ENCODE measurements at regions not wholly inside any gene's neighbourhood (a gene's known extent, or its start where the extent isn't known, plus 50 kb on each side); places are given as distances from the start of the nearest gene placed in this dataset.

DNA sequence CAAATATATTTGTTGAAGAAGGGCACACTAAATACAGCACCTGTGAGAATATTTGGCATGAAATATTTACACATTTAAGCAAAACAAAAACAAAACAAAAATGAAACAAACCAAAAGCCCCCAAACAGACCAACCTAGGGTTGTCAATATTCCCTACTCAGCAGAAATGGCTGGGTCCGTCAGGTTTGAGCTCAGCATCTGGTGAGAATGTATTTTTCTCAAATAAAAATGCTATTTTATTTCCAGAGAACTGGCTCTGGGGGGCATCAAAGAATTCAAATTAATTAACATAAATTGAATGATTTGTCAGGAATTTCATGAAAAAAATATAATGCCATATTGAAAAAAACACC, 142.8 kb upstream of the COL5A1 start:
- no peak for ATAC-seq (ENCODE audit: low read depth in 2 of 2)
- Histone ChIP-seq H3K27me3 (ENCODE audit: control insufficient read depth, insufficient read depth, low read length) (no peaks in the 10 kb centered on the region), H3K36me3 (ENCODE audit: control insufficient read depth, insufficient read depth, low read length) (no peaks in the 10 kb centered on the region), H3K27ac (ENCODE audit: insufficient read depth, low read length, poor library complexity, severe bottlenecking) (no peak overlapping the region), H3K9me3 (ENCODE audit: control insufficient read depth in 2 of 2, low read length in 2 of 2) (no peaks in the 10 kb centered on the region), H3K4me3 (ENCODE audit: low read depth, low read length) (no peak overlapping the region), H3K4me1 (ENCODE audit: control insufficient read depth, insufficient read depth, low read length, poor library complexity, severe bottlenecking) (no peaks in the 10 kb centered on the region)
- Mint-ChIP-seq H3K36me3 (no peaks in the 10 kb centered on the region), H3K4me3 (no peak overlapping the region), H3K4me1 (peaks cover 0 to 2% (median 0%) of the 10 kb centered on the region in 4 donors), H3K27me3 (peaks cover 5% of the 10 kb centered on the region), H3K27ac (no peak overlapping the region), H3K9me3 (no peaks in the 10 kb centered on the region)
- DNase-seq, result no peak

DNA sequence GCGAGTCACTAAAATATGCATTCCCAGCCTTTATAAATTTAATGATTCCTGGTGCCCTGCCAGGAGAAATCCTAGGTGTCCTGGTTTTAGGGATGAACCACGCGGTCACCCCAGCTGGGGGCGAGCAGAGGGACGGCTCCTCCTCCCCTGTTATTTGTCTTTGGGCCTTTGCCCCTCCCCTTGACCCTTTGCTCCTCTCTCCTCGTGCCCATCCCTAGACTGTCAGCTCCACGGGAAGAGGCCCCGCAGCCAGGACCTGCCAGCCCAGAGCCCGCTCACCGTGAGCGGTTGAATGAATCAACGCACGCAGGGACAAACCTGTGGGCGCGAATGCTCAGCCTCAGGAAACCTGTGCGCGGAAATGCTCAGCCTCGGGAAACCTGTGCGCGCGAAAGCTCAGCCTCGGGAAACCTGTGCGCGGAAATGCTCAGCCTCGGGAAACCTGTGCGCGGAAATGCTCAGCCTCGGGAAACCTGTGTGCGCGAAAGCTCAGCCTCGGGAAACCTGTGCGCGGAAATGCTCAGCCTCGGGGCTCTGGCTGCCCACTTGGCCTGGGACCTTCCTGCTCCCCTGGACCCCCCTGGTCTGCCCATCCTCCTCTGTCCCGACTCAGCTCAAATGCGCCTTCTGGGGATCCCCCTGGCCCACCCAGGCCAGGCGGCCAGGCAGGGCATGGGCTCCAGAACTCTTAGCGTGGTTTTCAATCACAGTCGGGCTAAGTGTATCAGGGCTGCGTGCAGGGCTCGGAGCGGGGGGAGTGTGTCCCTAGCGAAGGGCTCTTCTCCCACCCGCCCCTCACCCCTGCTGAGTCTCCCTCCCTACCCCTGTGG, 140.5 kb upstream of the COL5A1 start:
- DNase-seq, result no peak
- Mint-ChIP-seq H3K9me3 (no peaks in the 10 kb centered on the region), H3K4me3 (no peak overlapping the region), H3K4me1 (peaks cover 0 to 2% (median 0%) of the 10 kb centered on the region in 4 donors), H3K27ac (no peak overlapping the region), H3K36me3 (no peaks in the 10 kb centered on the region), H3K27me3 (peaks cover 5% of the 10 kb centered on the region)
- no peak for ATAC-seq (ENCODE audit: low read depth in 2 of 2)
- no peaks in the 10 kb centered on the region for H3K9me3 ChIP-seq (ENCODE audit: control insufficient read depth in 2 of 2, low read length in 2 of 2)
- no peaks in the 10 kb centered on the region for H3K4me1 ChIP-seq (ENCODE audit: control insufficient read depth, insufficient read depth, low read length, poor library complexity, severe bottlenecking)
- no peak overlapping the region for H3K27ac ChIP-seq (ENCODE audit: insufficient read depth, low read length, poor library complexity, severe bottlenecking)
- no peaks in the 10 kb centered on the region for H3K27me3 ChIP-seq (ENCODE audit: control insufficient read depth, insufficient read depth, low read length)
- H3K4me3 ChIP-seq (ENCODE audit: low read depth, low read length), result no peak overlapping the region
- no peaks in the 10 kb centered on the region for H3K36me3 ChIP-seq (ENCODE audit: control insufficient read depth, insufficient read depth, low read length)

DNA sequence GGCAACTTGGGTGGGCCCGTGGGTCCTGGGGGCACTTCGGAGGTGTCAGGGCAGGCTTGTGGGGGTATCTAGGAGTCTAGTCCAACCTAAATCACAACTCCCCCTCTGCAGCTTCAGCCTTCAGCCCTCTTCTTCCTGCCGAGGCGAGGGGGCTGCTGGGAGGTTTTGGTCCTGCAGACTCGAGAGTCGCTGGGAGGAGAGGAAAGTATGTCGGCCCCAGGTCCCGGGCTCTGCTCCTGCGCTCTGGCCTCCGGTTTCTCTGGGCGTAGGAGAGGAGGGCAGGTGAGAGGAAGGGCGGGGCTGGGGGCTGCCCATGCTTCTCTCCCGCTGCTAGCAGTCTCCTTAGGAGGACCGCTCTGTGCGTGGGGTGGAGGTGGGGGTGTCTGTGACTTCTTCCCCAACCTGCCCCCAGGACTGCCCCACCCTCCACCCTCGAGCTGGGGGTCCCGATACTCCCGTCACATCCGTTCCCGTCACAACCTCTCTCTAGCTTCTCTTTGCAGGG, 139.8 kb upstream of the COL5A1 start:
- DNase-seq, result no peak
- Mint-ChIP-seq H3K27me3 (peaks cover 5% of the 10 kb centered on the region), H3K9me3 (no peaks in the 10 kb centered on the region), H3K36me3 (no peaks in the 10 kb centered on the region), H3K4me1 (peaks cover 0 to 2% (median 0%) of the 10 kb centered on the region in 4 donors), H3K27ac (no peak overlapping the region), H3K4me3 (no peak overlapping the region)
- H3K36me3 ChIP-seq (ENCODE audit: control insufficient read depth, insufficient read depth, low read length), result no peaks in the 10 kb centered on the region
- no peaks in the 10 kb centered on the region for H3K4me1 ChIP-seq (ENCODE audit: control insufficient read depth, insufficient read depth, low read length, poor library complexity, severe bottlenecking)
- no peak overlapping the region for H3K27ac ChIP-seq (ENCODE audit: insufficient read depth, low read length, poor library complexity, severe bottlenecking)
- no peak for ATAC-seq (ENCODE audit: low read depth in 2 of 2)
- no peaks in the 10 kb centered on the region for H3K9me3 ChIP-seq (ENCODE audit: control insufficient read depth in 2 of 2, low read length in 2 of 2)
- H3K27me3 ChIP-seq (ENCODE audit: control insufficient read depth, insufficient read depth, low read length), result no peaks in the 10 kb centered on the region
- H3K4me3 ChIP-seq (ENCODE audit: low read depth, low read length), result no peak overlapping the region

DNA sequence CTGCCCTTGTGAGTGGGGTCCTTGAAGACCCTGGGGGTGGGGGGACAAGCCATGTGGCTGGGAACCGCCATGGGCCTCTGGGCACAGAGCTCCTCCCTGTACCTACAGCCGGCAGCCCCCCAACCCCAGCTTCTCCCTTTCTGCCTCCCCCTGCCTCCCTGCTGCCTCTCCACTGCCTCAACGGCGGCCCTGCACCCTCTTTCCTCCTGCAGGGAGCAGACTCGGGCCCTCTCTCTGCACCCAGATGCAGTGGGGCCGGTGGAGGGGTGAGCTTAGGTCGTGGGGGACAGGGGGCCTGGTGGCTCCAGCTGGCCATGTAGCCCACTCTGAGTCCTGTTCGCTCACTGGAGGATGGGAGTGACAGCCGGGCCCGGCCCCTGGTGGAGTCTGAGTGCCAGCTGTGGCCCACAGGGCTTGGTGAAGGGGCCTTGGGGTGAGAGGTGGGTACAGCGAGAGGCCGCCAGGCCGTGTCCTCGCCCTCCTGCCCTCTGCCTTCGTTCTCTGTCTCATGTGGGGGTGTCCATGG, 139.3 kb upstream of the COL5A1 start:
- Mint-ChIP-seq H3K36me3 (no peaks in the 10 kb centered on the region), H3K4me1 (peaks cover 0 to 2% (median 0%) of the 10 kb centered on the region in 4 donors), H3K27me3 (peaks cover 10% of the 10 kb centered on the region), H3K9me3 (peaks cover 0 to 1% (median 0%) of the 10 kb centered on the region in 7 donors), H3K4me3 (no peak overlapping the region), H3K27ac (no peak overlapping the region)
- no peak overlapping the region for H3K27ac ChIP-seq (ENCODE audit: insufficient read depth, low read length, poor library complexity, severe bottlenecking)
- ATAC-seq (ENCODE audit: low read depth in 2 of 2), result no peak
- no peak overlapping the region for H3K4me3 ChIP-seq (ENCODE audit: low read depth, low read length)
- DNase-seq, result no peak
- H3K9me3 ChIP-seq (ENCODE audit: control insufficient read depth in 2 of 2, low read length in 2 of 2), result no peaks in the 10 kb centered on the region
- no peaks in the 10 kb centered on the region for H3K27me3 ChIP-seq (ENCODE audit: control insufficient read depth, insufficient read depth, low read length)
- no peaks in the 10 kb centered on the region for H3K36me3 ChIP-seq (ENCODE audit: control insufficient read depth, insufficient read depth, low read length)
- H3K4me1 ChIP-seq (ENCODE audit: control insufficient read depth, insufficient read depth, low read length, poor library complexity, severe bottlenecking), result no peaks in the 10 kb centered on the region

DNA sequence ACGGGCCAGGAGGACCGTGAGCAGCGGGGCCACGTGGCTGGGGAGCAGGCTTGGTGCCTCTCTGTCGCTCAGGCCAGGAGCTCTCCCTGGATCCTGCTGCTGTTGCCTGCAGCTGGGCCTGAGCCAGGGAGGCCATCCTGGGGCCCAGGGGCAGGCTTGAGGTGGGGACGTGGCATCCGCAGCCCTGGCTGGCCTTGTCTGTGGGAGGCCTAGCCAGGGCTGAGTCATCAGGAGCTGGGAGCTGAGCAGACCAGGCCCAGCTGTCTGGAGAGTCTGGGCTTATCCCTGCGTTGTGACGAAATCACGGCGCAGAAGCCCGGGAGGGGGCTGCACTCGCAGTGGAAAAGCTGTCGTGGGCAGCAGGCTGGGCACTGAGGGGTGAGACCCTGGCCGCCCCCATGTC, 138.8 kb upstream of the COL5A1 start:
- H3K9me3 Mint-ChIP-seq, result peaks cover 0 to 1% (median 0%) of the 10 kb centered on the region in 7 donors
- Histone ChIP-seq H3K4me3 (ENCODE audit: low read depth, low read length) (no peak overlapping the region), H3K27ac (ENCODE audit: insufficient read depth, low read length, poor library complexity, severe bottlenecking) (no peak overlapping the region), H3K36me3 (ENCODE audit: control insufficient read depth, insufficient read depth, low read length) (no peaks in the 10 kb centered on the region), H3K4me1 (ENCODE audit: control insufficient read depth, insufficient read depth, low read length, poor library complexity, severe bottlenecking) (no peaks in the 10 kb centered on the region), H3K27me3 (ENCODE audit: control insufficient read depth, insufficient read depth, low read length) (no peaks in the 10 kb centered on the region), H3K9me3 (ENCODE audit: control insufficient read depth in 2 of 2, low read length in 2 of 2) (no peaks in the 10 kb centered on the region)
- DNase-seq (no peak), ATAC-seq (ENCODE audit: low read depth in 2 of 2) (no peak)
- H3K4me3 Mint-ChIP-seq, result no peak overlapping the region
- H3K36me3 Mint-ChIP-seq, result no peaks in the 10 kb centered on the region
- H3K4me1 Mint-ChIP-seq, result peaks cover 0 to 2% (median 0%) of the 10 kb centered on the region in 4 donors
- H3K27me3 Mint-ChIP-seq, result peaks cover 11% of the 10 kb centered on the region
- H3K27ac Mint-ChIP-seq, result no peak overlapping the region

DNA sequence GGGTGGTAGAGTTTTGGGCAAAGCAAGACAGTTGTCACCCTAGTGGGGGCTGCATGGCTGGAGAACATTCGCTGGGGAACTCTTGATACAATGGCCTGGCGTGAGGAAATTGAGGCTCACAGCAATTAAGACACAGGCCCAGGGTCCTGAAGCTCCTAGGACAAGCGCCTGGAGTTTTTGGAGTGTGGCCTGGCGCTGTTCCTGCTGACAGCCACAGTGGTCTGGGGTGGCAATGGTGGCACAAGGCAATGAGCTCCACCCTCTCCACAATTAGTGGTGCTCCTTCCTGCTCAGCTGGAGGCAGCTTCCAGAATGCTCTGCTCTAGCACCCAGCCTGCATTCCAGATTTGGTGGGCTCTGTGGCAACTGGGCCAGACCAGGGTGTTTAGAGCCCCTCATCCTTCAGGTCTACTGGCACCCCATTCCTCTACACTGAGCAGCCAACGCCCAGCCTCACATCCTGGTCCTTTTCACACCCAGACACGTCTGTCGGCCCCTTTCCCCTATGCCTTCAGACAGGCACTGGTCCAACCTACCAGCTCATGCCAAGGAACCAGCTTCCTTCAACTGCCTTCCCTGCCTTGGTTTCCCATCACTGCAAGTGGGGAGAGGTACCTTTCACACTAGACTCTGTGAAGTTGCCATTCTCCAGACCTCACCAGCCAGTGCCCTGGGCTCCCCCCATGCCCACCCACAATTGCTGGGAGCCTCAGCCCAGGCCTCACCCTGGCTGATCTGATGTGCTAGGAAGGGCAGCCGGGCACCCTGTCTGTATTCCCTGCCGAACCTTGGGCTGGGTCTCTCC, 138.1 kb upstream of the COL5A1 start:
- peaks cover 0 to 1% (median 0%) of the 10 kb centered on the region in 7 donors for H3K9me3 Mint-ChIP-seq
- H3K4me3 Mint-ChIP-seq, result no peak overlapping the region
- ATAC-seq (ENCODE audit: low read depth in 2 of 2), result no peak
- no peak for DNase-seq
- Histone ChIP-seq H3K27me3 (ENCODE audit: control insufficient read depth, insufficient read depth, low read length) (no peaks in the 10 kb centered on the region), H3K4me3 (ENCODE audit: low read depth, low read length) (no peak overlapping the region), H3K4me1 (ENCODE audit: control insufficient read depth, insufficient read depth, low read length, poor library complexity, severe bottlenecking) (no peaks in the 10 kb centered on the region), H3K36me3 (ENCODE audit: control insufficient read depth, insufficient read depth, low read length) (no peaks in the 10 kb centered on the region), H3K27ac (ENCODE audit: insufficient read depth, low read length, poor library complexity, severe bottlenecking) (no peak overlapping the region), H3K9me3 (ENCODE audit: control insufficient read depth in 2 of 2, low read length in 2 of 2) (no peaks in the 10 kb centered on the region)
- no peaks in the 10 kb centered on the region for H3K36me3 Mint-ChIP-seq
- H3K27ac Mint-ChIP-seq, result no peak overlapping the region
- peaks cover 0 to 2% (median 0%) of the 10 kb centered on the region in 4 donors for H3K4me1 Mint-ChIP-seq
- peaks cover 11% of the 10 kb centered on the region for H3K27me3 Mint-ChIP-seq

DNA sequence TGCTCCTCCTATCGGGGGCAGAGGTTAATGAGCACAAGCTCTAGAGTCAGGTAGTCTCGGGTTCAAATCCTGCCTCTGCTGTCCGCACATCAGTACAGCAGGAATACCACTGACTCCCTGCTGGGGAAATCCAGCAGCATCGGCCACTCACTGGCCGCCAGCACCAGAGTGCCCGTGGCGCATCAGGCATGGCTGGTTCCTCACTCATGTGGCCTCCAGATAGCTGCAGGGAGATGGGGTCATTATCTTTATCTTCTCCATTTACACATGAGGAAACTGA, 137.6 kb upstream of the COL5A1 start:
- DNase-seq (no peak), ATAC-seq (ENCODE audit: low read depth in 2 of 2) (no peak)
- no peaks in the 10 kb centered on the region for H3K27me3 ChIP-seq (ENCODE audit: control insufficient read depth, insufficient read depth, low read length)
- Mint-ChIP-seq H3K4me3 (no peak overlapping the region), H3K36me3 (no peaks in the 10 kb centered on the region), H3K9me3 (peaks cover 0 to 1% (median 0%) of the 10 kb centered on the region in 7 donors), H3K4me1 (peaks cover 0 to 2% (median 0%) of the 10 kb centered on the region in 4 donors), H3K27me3 (peaks cover 11% of the 10 kb centered on the region), H3K27ac (no peak overlapping the region)
- H3K4me1 ChIP-seq (ENCODE audit: control insufficient read depth, insufficient read depth, low read length, poor library complexity, severe bottlenecking), result no peaks in the 10 kb centered on the region
- H3K27ac ChIP-seq (ENCODE audit: insufficient read depth, low read length, poor library complexity, severe bottlenecking), result no peak overlapping the region
- H3K4me3 ChIP-seq (ENCODE audit: low read depth, low read length), result no peak overlapping the region
- H3K36me3 ChIP-seq (ENCODE audit: control insufficient read depth, insufficient read depth, low read length), result no peaks in the 10 kb centered on the region
- H3K9me3 ChIP-seq (ENCODE audit: control insufficient read depth in 2 of 2, low read length in 2 of 2), result no peaks in the 10 kb centered on the region

All from CD4-positive, CD25-positive, alpha-beta regulatory T cell (primary cell).